ENCODE measurements at regions not wholly inside any gene's neighbourhood (a gene's known extent, or its start where the extent isn't known, plus 50 kb on each side); places are given as distances from the start of the nearest gene placed in this dataset.

DNA sequence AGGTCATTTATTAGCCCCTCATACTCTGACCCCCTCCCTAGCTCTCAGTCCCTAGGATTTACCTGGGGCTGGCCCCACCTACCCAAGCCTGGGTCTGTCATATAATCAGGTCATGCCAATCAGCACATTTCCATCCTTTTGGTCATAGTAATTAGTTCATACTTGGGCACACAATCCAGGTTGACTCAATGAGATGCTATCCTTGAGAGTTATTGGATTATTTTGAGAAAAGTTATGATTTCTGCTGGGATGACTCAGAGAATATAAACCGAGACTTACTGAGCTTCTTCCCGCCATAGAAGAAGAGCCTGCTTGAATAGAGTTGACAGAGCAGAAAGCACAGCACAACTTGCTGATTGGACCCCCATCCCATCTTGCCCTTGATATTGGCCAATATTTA, 331.5 kb downstream of the CBLN1 start:
- no peak for DNase-seq (ENCODE audit: low read depth)
- no peak overlapping the region for H3K4me3 ChIP-seq (ENCODE audit: low read length)
- TF ChIP-seq, protein P1, sequence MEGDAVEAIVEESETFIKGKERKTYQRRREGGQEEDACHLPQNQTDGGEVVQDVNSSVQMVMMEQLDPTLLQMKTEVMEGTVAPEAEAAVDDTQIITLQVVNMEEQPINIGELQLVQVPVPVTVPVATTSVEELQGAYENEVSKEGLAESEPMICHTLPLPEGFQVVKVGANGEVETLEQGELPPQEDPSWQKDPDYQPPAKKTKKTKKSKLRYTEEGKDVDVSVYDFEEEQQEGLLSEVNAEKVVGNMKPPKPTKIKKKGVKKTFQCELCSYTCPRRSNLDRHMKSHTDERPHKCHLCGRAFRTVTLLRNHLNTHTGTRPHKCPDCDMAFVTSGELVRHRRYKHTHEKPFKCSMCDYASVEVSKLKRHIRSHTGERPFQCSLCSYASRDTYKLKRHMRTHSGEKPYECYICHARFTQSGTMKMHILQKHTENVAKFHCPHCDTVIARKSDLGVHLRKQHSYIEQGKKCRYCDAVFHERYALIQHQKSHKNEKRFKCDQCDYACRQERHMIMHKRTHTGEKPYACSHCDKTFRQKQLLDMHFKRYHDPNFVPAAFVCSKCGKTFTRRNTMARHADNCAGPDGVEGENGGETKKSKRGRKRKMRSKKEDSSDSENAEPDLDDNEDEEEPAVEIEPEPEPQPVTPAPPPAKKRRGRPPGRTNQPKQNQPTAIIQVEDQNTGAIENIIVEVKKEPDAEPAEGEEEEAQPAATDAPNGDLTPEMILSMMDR (conservative IDR thresholded peaks at IDR 0.05; ENCODE audit: low read depth, low read length) = no peak

GRCh38 chr16:48949636-48950035, 332.0 kb downstream of the CBLN1 start:
- TF ChIP-seq, protein P1 (conservative IDR thresholded peaks at IDR 0.05; ENCODE audit: low read depth, low read length) = no peak
- H3K4me3 ChIP-seq (ENCODE audit: low read length) = no peak overlapping the region
- DNase-seq (ENCODE audit: low read depth) = no peak

- TF ChIP-seq, protein P1 (conservative IDR thresholded peaks at IDR 0.05; ENCODE audit: low read depth, low read length) = no peak
- H3K4me3 ChIP-seq (ENCODE audit: low read length) = no peak overlapping the region
- no peak for DNase-seq (ENCODE audit: low read depth)
Observed at GRCh38 chr16:48948911-48949310, 332.7 kb downstream of the CBLN1 start.

GRCh38 chr16:48947371-48947713, 334.3 kb downstream of the CBLN1 start:
- no peak for DNase-seq (ENCODE audit: low read depth)
- TF ChIP-seq, protein P1 (conservative IDR thresholded peaks at IDR 0.05; ENCODE audit: low read depth, low read length) = no peak
- H3K4me3 ChIP-seq (ENCODE audit: low read length) = no peak overlapping the region

GRCh38 chr16:48946686-48947370, 334.8 kb downstream of the CBLN1 start:
- H3K4me3 ChIP-seq (ENCODE audit: low read length) = no peak overlapping the region
- TF ChIP-seq, protein P1 (conservative IDR thresholded peaks at IDR 0.05; ENCODE audit: low read depth, low read length) = no peak
- no peak for DNase-seq (ENCODE audit: low read depth)

DNA sequence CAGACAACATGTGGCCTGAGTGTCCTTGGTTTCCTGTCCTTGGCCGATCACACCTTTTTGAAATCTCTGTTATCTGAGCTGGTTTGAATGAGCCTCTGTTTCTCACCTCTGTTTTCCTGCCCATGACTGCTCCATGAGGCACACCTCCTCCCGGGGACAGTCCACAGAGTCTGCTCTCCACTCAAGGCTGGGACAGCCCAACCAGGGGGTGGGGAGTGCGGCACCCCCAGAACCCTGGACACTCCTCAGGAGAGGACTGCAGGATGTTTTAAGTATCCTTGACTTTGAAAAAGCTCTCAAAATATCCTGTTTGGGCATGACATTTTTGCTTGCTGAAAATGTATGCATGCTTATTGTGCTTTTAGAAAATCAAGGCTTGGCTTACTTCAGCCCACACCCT, 333.0 kb upstream of the N4BP1 start:
- TF ChIP-seq, protein P1 (conservative IDR thresholded peaks at IDR 0.05; ENCODE audit: low read depth, low read length) = no peak
- no peak for DNase-seq (ENCODE audit: low read depth)
- no peak overlapping the region for H3K4me3 ChIP-seq (ENCODE audit: low read length)

DNA sequence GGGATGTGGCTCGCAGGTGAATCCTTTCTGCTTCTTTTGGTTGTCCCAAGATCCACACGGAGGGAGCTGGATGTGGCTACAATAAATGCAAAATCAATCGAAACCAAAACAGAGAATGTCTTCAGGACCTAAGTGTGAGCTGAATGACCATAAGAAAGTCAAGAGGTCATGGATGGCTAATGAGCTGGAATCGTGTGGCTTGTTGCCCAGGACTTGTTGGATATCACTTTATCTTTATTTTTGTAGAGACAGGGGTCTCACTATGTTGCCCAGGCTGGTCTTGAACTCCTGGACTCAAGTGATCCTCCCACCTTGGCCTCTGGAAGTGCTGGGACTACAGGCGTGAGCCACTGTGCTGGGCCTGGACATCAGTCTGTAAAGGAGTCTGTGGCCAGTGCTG, 326.8 kb upstream of the N4BP1 start:
- no peak for DNase-seq (ENCODE audit: low read depth)
- no peak overlapping the region for H3K4me3 ChIP-seq (ENCODE audit: low read length)
- TF ChIP-seq, protein P1 (conservative IDR thresholded peaks at IDR 0.05; ENCODE audit: low read depth, low read length) = no peak

All from retinal pigment epithelial cell (primary cell).